Fibroblast of lung (primary cell): ENCODE measurements at regions not wholly inside any gene's neighbourhood (a gene's known extent, or its start where the extent isn't known, plus 50 kb on each side); places are given as distances from the start of the nearest gene placed in this dataset.

ENCODE experiments used
- DNase-seq, 2 donors: peaks; one replicate each; pipeline versions ENCODE4 v3.0.0 to v3.0.0-alpha.2; 2010; ENCODE audit warnings: low read depth in 2 of 2
- H2AFZ ChIP-seq: 2 replicates; pipeline ENCODE4 v1.5.1; 2012; ENCODE audit warnings: low read length, control low read depth, inconsistent platforms
- H3K27ac ChIP-seq: 2 replicates; pipeline ENCODE4 v1.5.1; 2011; ENCODE audit warnings: low read length, control low read depth; ENCODE audit not compliant: insufficient read depth
- H3K27me3 ChIP-seq: 2 replicates; pipeline ENCODE4 v1.5.1; 2011; ENCODE audit warnings: mild to moderate bottlenecking, low read length; ENCODE audit not compliant: control insufficient read depth, insufficient read depth
- H3K36me3 ChIP-seq: 2 replicates; pipeline ENCODE4 v1.5.1; 2011; ENCODE audit warnings: low read length; ENCODE audit not compliant: control insufficient read depth, insufficient read depth
- H3K4me1 ChIP-seq: 2 replicates; pipeline ENCODE4 v1.5.1; 2011; ENCODE audit warnings: low read length; ENCODE audit not compliant: control insufficient read depth, insufficient read depth; ENCODE audit errors: extremely low read depth
- H3K4me2 ChIP-seq: 2 replicates; pipeline ENCODE4 v1.5.1; 2011; ENCODE audit warnings: low read length, control low read depth; ENCODE audit not compliant: insufficient read depth; ENCODE audit errors: extremely low read depth
- H3K4me3 ChIP-seq, 4 experiments: fragments of 200-600 bp in 1 of 4; sonication (generic) in 1 of 4; replicated peaks in 1 of 4; 2 replicates each; pipeline ENCODE4 v1.5.1; 2011 to 2016; ENCODE audit warnings: low read length in 4 of 4, low read depth in 3 of 4, mild to moderate bottlenecking in 3 of 4, control low read depth in 2 of 4, inconsistent platforms in 1 of 4, mixed read lengths in 1 of 4; ENCODE audit not compliant: insufficient read depth in 1 of 4; ENCODE audit errors: control extremely low read depth in 1 of 4
- H3K79me2 ChIP-seq: 2 replicates; pipeline ENCODE4 v1.5.1; 2012; ENCODE audit warnings: mild to moderate bottlenecking, low read length, inconsistent platforms; ENCODE audit not compliant: control insufficient read depth, insufficient read depth
- H3K9ac ChIP-seq: 2 replicates; pipeline ENCODE4 v1.5.1; 2011; ENCODE audit warnings: mild to moderate bottlenecking, low read length, control low read depth; ENCODE audit not compliant: insufficient read depth
- H3K9me3 ChIP-seq: 2 replicates; pipeline ENCODE4 v1.5.1; 2012; ENCODE audit warnings: low read depth, low read length; ENCODE audit not compliant: control insufficient read depth, insufficient read depth
- H4K20me1 ChIP-seq: 2 replicates; pipeline ENCODE4 v1.5.1; 2011; ENCODE audit warnings: low read length; ENCODE audit not compliant: control insufficient read depth, insufficient read depth; ENCODE audit errors: extremely low read depth
- EZH2 ChIP-seq: IDR thresholded peaks from 2 replicates; pipeline ENCODE4 v1.5.1; 2012; ENCODE audit warnings: low read length, control low read depth, mild to moderate bottlenecking; ENCODE audit errors: missing control alignments
- TF ChIP-seq, protein P1 (sequence below), 2 donors: IDR thresholded peaks in 1 of 2; conservative IDR thresholded peaks in 1 of 2; 1 replicate in 1 of 2; 2 replicates in 1 of 2; pipeline ENCODE4 v1.5.1; 2011 to 2012; ENCODE audit warnings: low read length in 2 of 2, control low read depth in 1 of 2, inconsistent platforms in 1 of 2, low read depth in 1 of 2, mild to moderate bottlenecking in 1 of 2

GRCh38 chr4:59518005-59518823 is 1681.9 kb upstream of the ADGRL3 start:
- Histone ChIP-seq H3K27me3 (no peaks in the 10 kb centered on the region), H3K9ac (no peak overlapping the region), H3K79me2 (no peaks in the 10 kb centered on the region), H3K36me3 (no peaks in the 10 kb centered on the region), H3K4me1 (no peaks in the 10 kb centered on the region), H3K9me3 (no peaks in the 10 kb centered on the region), H3K27ac (no peak overlapping the region), H4K20me1 (no peaks in the 10 kb centered on the region), H3K4me2 (no peak overlapping the region), H2AFZ (no peak overlapping the region), H3K4me3 (no peak overlapping the region)
- TF ChIP-seq, protein P1, sequence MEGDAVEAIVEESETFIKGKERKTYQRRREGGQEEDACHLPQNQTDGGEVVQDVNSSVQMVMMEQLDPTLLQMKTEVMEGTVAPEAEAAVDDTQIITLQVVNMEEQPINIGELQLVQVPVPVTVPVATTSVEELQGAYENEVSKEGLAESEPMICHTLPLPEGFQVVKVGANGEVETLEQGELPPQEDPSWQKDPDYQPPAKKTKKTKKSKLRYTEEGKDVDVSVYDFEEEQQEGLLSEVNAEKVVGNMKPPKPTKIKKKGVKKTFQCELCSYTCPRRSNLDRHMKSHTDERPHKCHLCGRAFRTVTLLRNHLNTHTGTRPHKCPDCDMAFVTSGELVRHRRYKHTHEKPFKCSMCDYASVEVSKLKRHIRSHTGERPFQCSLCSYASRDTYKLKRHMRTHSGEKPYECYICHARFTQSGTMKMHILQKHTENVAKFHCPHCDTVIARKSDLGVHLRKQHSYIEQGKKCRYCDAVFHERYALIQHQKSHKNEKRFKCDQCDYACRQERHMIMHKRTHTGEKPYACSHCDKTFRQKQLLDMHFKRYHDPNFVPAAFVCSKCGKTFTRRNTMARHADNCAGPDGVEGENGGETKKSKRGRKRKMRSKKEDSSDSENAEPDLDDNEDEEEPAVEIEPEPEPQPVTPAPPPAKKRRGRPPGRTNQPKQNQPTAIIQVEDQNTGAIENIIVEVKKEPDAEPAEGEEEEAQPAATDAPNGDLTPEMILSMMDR (conservative IDR thresholded peaks at IDR 0.05 in 1 of 2, IDR thresholded peaks at IDR 0.05 in 1 of 2; ENCODE audit: low read depth in 1 of 2, low read length in 2 of 2) = no peak
- TF ChIP-seq EZH2 = no peak
- no peak for DNase-seq

DNA sequence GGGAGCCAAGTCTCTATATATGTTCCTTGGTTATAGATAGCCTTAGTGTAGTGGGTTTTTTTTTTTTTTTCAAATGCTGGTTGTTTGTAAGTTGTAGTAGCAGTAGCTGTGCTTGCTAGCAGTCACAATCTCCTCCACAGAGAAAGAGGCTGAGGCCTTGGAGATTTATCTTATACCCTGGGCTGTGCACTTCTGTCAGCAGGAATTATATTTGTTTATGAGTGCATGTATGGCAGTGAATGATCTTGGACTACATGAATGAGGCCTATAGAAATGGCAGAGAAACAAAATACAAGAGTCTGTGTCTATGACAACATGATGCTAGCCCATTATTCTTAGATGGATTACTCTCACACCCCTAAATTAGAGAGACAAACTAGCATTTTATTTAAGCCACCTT is 1674.2 kb upstream of the ADGRL3 start:
- H3K9me3 ChIP-seq = no peaks in the 10 kb centered on the region
- no peak overlapping the region for H2AFZ ChIP-seq
- H3K36me3 ChIP-seq = no peaks in the 10 kb centered on the region
- H4K20me1 ChIP-seq = no peaks in the 10 kb centered on the region
- H3K27me3 ChIP-seq = no peaks in the 10 kb centered on the region
- no peak overlapping the region for H3K4me2 ChIP-seq
- H3K9ac ChIP-seq = no peak overlapping the region
- H3K4me1 ChIP-seq = no peaks in the 10 kb centered on the region
- no peaks in the 10 kb centered on the region for H3K79me2 ChIP-seq
- TF ChIP-seq, protein P1 (conservative IDR thresholded peaks at IDR 0.05 in 1 of 2, IDR thresholded peaks at IDR 0.05 in 1 of 2; ENCODE audit: low read depth in 1 of 2, low read length in 2 of 2) = no peak
- TF ChIP-seq EZH2 = no peak
- H3K27ac ChIP-seq = no peak overlapping the region
- no peak overlapping the region for H3K4me3 ChIP-seq
- no peak for DNase-seq

DNA sequence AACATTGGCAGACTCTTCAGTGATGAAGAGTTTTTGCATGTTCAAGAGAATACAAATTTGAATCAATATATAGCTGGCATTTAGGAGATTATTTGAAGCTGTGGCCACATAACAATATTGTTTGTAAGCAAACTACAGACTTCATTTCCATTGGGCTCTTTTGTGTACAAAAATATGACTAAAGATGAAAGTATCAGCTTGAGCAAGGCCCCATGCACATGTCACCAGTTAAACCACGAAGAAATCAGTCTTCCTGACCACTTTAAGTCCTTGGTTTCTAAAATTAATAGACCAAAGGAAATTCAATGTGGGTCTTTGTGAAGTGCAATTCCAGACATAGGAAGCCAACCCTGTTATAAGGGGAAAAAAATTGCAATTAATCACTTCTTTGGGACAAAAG is 1664.6 kb upstream of the ADGRL3 start:
- no peak overlapping the region for H3K4me2 ChIP-seq
- H3K9me3 ChIP-seq = no peaks in the 10 kb centered on the region
- no peak overlapping the region for H3K9ac ChIP-seq
- no peak for DNase-seq
- no peaks in the 10 kb centered on the region for H3K36me3 ChIP-seq
- H3K27ac ChIP-seq = no peak overlapping the region
- H4K20me1 ChIP-seq = no peaks in the 10 kb centered on the region
- no peak for TF ChIP-seq EZH2
- TF ChIP-seq, protein P1 (conservative IDR thresholded peaks at IDR 0.05 in 1 of 2, IDR thresholded peaks at IDR 0.05 in 1 of 2; ENCODE audit: low read depth in 1 of 2, low read length in 2 of 2) = no peak
- no peaks in the 10 kb centered on the region for H3K27me3 ChIP-seq
- H2AFZ ChIP-seq = no peak overlapping the region
- no peak overlapping the region for H3K4me3 ChIP-seq
- H3K79me2 ChIP-seq = no peaks in the 10 kb centered on the region
- no peaks in the 10 kb centered on the region for H3K4me1 ChIP-seq
